CD4-positive, alpha-beta T cell treated with Interleukin-6 at 100 ng/mL for 8 hours (primary cell): ENCODE measurements at regions not wholly inside any gene's neighbourhood (a gene's known extent, or its start where the extent isn't known, plus 50 kb on each side); places are given as distances from the start of the nearest gene placed in this dataset.

Experiments
- DNase-seq: peaks from one replicate; pipeline ENCODE4 v3.0.0-alpha.2; 2020; ENCODE audit warnings: mixed read lengths, low spot score

- DNase-seq = no peak
Observed at GRCh38 chr15:68871507-68871906, 50.8 kb upstream of the ANP32A start.

- no peak for DNase-seq
Observed at GRCh38 chr15:68874788-68875187, 54.1 kb upstream of the ANP32A start.

- peak; percentile 86 for DNase-seq
Observed at GRCh38 chr15:68875377-68876116, 54.8 kb upstream of the SPESP1 start.

GRCh38 chr15:68877626-68878025 is 52.7 kb upstream of the SPESP1 start:
- no peak for DNase-seq

GRCh38 chr15:68880382-68880781 is 49.9 kb upstream of the SPESP1 start:
- DNase-seq = no peak
